GM12865 (cell line): ENCODE measurements at regions not wholly inside any gene's neighbourhood (a gene's known extent, or its start where the extent isn't known, plus 50 kb on each side); places are given as distances from the start of the nearest gene placed in this dataset.

Experiments used
- DNase-seq: peaks from one replicate; pipeline ENCODE4 v3.0.0; 2010; ENCODE audit warnings: low read depth
- H3K4me3 ChIP-seq: 2 replicates; pipeline ENCODE4 v1.5.1; 2011; ENCODE audit warnings: mild to moderate bottlenecking, low read depth, low read length, control low read depth
- CTCF ChIP-seq: IDR thresholded peaks from 2 replicates; pipeline ENCODE4 v1.5.1; 2011; ENCODE audit warnings: low read length, control low read depth, low read depth, inconsistent platforms; ENCODE audit not compliant: insufficient read depth; ENCODE audit errors: missing control alignments

- no peak for TF ChIP-seq CTCF
- no peak overlapping the region for H3K4me3 ChIP-seq
- DNase-seq, result no peak
These were observed 507.6 kb upstream of the TNP1 start for GRCh38 chr2:217367464-217367863.

GRCh38 chr2:217366966-217367365 is 507.1 kb upstream of the TNP1 start:
- no peak for TF ChIP-seq CTCF
- no peak overlapping the region for H3K4me3 ChIP-seq
- DNase-seq, result no peak

GRCh38 chr2:217366266-217366895 is 506.5 kb upstream of the TNP1 start:
- no peak overlapping the region for H3K4me3 ChIP-seq
- no peak for TF ChIP-seq CTCF
- no peak for DNase-seq

- no peak for TF ChIP-seq CTCF
- no peak overlapping the region for H3K4me3 ChIP-seq
- no peak for DNase-seq
These were observed 505.8 kb upstream of the TNP1 start for GRCh38 chr2:217365656-217366055.

- H3K4me3 ChIP-seq, result no peak overlapping the region
- TF ChIP-seq CTCF, result no peak
- DNase-seq, result no peak
These were observed 504.4 kb upstream of the TNP1 start for GRCh38 chr2:217364224-217364623.

- no peak for TF ChIP-seq CTCF
- no peak for DNase-seq
- H3K4me3 ChIP-seq, result no peak overlapping the region
These were observed 503.6 kb upstream of the TNP1 start for GRCh38 chr2:217363470-217363869.

- no peak overlapping the region for H3K4me3 ChIP-seq
- no peak for TF ChIP-seq CTCF
- no peak for DNase-seq
These were observed 502.8 kb upstream of the TNP1 start for GRCh38 chr2:217362710-217363109.
